ENCODE measurements at regions not wholly inside any gene's neighbourhood (a gene's known extent, or its start where the extent isn't known, plus 50 kb on each side); places are given as distances from the start of the nearest gene placed in this dataset.

GRCh38 chr1:90204780-90205179, 209.9 kb downstream of the ZNF326 start:
- TF ChIP-seq CTCF (IDR thresholded peaks at IDR 0.05; ENCODE audit: borderline replicate concordance, insufficient read depth, low read depth, low read length): no peak
- no peak overlapping the region for H3K4me3 ChIP-seq (ENCODE audit: low read depth, low read length)

DNA sequence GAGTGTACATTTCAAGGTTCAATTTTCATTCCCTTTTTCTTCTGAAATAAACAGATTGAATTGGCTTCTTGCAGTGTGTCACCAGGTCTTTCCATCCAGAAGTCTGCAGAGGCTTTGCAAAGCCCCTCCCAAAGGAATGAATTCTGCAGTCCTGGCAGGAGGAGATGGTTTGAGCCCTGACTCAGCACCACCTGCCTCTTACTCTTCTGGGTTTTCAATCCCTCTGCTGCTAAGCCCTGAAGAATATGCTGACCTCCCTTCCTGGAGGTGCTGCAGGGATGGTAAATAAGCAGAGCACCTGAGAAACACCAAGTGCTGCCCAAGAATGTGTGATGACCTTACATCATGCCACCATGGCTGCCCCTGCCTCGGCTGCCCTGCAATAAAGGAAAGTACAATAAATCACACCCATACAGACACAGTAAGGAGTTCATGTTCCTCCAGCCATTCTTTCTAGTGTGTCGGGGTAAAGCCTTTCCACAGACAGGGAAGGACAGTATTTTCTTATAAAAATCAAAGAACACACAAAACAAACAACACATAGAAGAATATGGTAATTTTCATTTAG, 209.2 kb downstream of the ZNF326 start:
- H3K4me3 ChIP-seq (ENCODE audit: low read depth, low read length): no peak overlapping the region
- TF ChIP-seq CTCF (IDR thresholded peaks at IDR 0.05; ENCODE audit: borderline replicate concordance, insufficient read depth, low read depth, low read length): no peak

GRCh38 chr1:90201467-90202358, 206.8 kb downstream of the ZNF326 start:
- no peak overlapping the region for H3K4me3 ChIP-seq (ENCODE audit: low read depth, low read length)

DNA sequence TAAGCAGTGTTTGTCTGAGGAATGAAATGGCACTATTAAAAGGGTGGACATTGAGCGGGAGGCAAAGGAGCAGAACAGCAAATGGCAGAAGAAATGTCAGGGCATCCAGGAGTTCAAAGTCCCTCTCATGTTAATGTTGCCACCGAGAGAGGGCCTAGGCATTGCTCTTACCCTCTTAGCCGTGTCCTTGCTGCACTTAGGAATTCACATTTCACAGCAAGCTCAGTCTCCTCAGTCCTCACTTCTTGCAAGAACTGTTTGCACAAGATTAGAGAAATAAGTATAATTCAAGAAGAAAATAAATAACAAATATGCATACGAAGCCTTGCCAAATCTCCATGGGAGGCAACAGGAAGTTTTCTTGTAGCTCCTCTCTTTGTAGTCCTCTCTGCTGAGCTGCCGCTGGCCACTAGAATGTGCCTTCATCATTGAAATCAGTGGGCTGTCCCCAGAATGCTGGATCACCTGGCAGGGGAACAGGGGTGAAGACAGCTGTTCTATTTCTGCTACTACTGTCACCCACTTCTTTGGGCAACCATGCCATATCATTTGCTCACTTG, 205.8 kb downstream of the ZNF326 start:
- no peak overlapping the region for H3K4me3 ChIP-seq (ENCODE audit: low read depth, low read length)
- TF ChIP-seq CTCF (IDR thresholded peaks at IDR 0.05; ENCODE audit: borderline replicate concordance, insufficient read depth, low read depth, low read length): no peak

More at GRCh38 chr1:90201467-90202358, 206.8 kb downstream of the ZNF326 start:
- no peak for TF ChIP-seq CTCF (IDR thresholded peaks at IDR 0.05; ENCODE audit: borderline replicate concordance, insufficient read depth, low read depth, low read length)

DNA sequence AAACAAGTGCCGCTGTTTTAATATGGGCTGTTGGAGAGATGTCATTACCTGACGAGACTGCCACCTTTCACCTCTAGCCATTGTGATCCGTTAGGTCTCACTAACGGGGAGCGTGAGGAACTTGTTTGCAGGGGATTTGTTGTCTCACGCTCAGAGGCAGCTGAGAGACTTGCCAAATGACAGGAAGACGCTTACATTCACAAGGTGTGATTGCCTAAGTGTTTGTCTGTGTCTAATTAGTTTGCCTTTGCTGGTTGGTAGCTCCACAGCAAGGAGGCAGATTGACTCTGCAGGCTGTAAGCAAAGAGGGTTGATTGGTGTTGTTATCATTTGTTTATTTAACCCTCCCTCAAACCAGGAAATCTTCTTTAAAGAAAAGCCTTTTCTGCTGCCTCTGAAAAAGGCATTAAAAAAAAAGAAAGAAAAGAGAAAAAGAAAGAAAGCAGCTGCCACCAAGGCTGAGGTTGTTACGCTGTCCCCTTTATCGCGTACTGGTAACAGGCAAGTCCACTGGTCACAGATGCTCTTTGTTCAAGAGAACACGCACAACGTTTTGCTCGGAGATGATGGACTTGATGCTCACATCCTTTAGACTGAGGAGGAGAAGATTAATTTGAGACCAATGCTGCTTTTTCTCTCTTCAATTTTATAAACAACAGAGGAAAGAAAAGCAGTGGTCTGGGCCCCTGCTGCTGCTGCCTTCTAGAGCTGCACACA, 203.9 kb downstream of the ZNF326 start:
- no peak for TF ChIP-seq CTCF (IDR thresholded peaks at IDR 0.05; ENCODE audit: borderline replicate concordance, insufficient read depth, low read depth, low read length)
- no peak overlapping the region for H3K4me3 ChIP-seq (ENCODE audit: low read depth, low read length)

GRCh38 chr1:90193116-90193515, 198.2 kb downstream of the ZNF326 start:
- TF ChIP-seq CTCF (IDR thresholded peaks at IDR 0.05; ENCODE audit: borderline replicate concordance, insufficient read depth, low read depth, low read length): no peak
- no peak overlapping the region for H3K4me3 ChIP-seq (ENCODE audit: low read depth, low read length)
